GM23338 (cell line): ENCODE measurements at regions not wholly inside any gene's neighbourhood (a gene's known extent, or its start where the extent isn't known, plus 50 kb on each side); places are given as distances from the start of the nearest gene placed in this dataset.

Experiments used
- ATAC-seq: fragments of 200-7000 bp; cut with Tn5 transposase; 3 replicates; pipeline ENCODE4 v1.9.1; 2020
- DNase-seq: peaks from one replicate; pipeline ENCODE4 v3.0.0-alpha.2; 2015; ENCODE audit warnings: low spot score
- H2AFZ ChIP-seq: fragments of 200-600 bp; sonication (generic); 2 replicates; pipeline ENCODE4 v1.8.0; 2016; ENCODE audit warnings: antibody characterized with exemption, mild to moderate bottlenecking, moderate library complexity
- H3F3A ChIP-seq: fragments of 200-600 bp; sonication (generic); replicated peaks from 2 replicates; pipeline ENCODE4 v1.8.0; 2017; ENCODE audit warnings: antibody characterized with exemption, mixed run types, low read depth
- H3K27ac ChIP-seq: fragments of 200-600 bp; sonication (generic); 2 replicates; pipeline ENCODE4 v1.6.1; 2016; ENCODE audit warnings: low read depth
- H3K27me3 ChIP-seq: fragments of 200-600 bp; sonication (generic); 2 replicates; pipeline ENCODE4 v1.8.0; 2016; ENCODE audit warnings: mild to moderate bottlenecking, mixed run types, moderate library complexity; ENCODE audit not compliant: insufficient read depth
- H3K36me3 ChIP-seq: fragments of 200-600 bp; sonication (generic); 2 replicates; pipeline ENCODE4 v1.8.0; 2016; ENCODE audit warnings: mild to moderate bottlenecking; ENCODE audit not compliant: insufficient read depth
- H3K4me1 ChIP-seq: fragments of 200-600 bp; sonication (generic); 2 replicates; pipeline ENCODE4 v1.8.0; 2016; ENCODE audit warnings: mild to moderate bottlenecking, moderate library complexity; ENCODE audit not compliant: insufficient read depth
- H3K4me2 ChIP-seq: fragments of 200-600 bp; sonication (generic); 2 replicates; pipeline ENCODE4 v1.7.1; 2017; ENCODE audit warnings: mixed run types
- H3K4me3 ChIP-seq: fragments of 200-600 bp; sonication (generic); 2 replicates; pipeline ENCODE4 v1.6.1; 2016; ENCODE audit warnings: mixed run types
- H3K79me2 ChIP-seq: fragments of 200-600 bp; sonication (generic); replicated peaks from 2 replicates; pipeline ENCODE4 v1.8.0; 2017; ENCODE audit warnings: mild to moderate bottlenecking; ENCODE audit not compliant: insufficient read depth
- H3K9me2 ChIP-seq: fragments of 200-600 bp; sonication (generic); 2 replicates; pipeline ENCODE4 v1.8.0; 2017; ENCODE audit not compliant: insufficient read depth
- H4K20me1 ChIP-seq: fragments of 200-600 bp; sonication (generic); replicated peaks from 2 replicates; pipeline ENCODE4 v1.8.0; 2017; ENCODE audit warnings: mild to moderate bottlenecking; ENCODE audit not compliant: insufficient read depth
- H3K27ac Mint-ChIP-seq: 2 replicates; pipeline ENCODE4 v1.8.0; 2020; ENCODE audit warnings: inconsistent platforms, mild to moderate bottlenecking, moderate library complexity, mixed read lengths
- H3K27me3 Mint-ChIP-seq: 3 replicates; pipeline ENCODE4 v1.8.0; 2022; ENCODE audit warnings: low read depth, mild to moderate bottlenecking, moderate library complexity, mixed read lengths, inconsistent platforms; ENCODE audit not compliant: insufficient read depth, poor library complexity
- H3K36me3 Mint-ChIP-seq: 3 replicates; pipeline ENCODE4 v1.8.0; 2021; ENCODE audit warnings: low read depth, mild to moderate bottlenecking, inconsistent platforms, moderate library complexity, mixed read lengths
- H3K4me1 Mint-ChIP-seq: 3 replicates; pipeline ENCODE4 v1.8.0; 2020; ENCODE audit warnings: mild to moderate bottlenecking, inconsistent platforms, mixed read lengths
- H3K4me3 Mint-ChIP-seq: 3 replicates; pipeline ENCODE4 v1.8.0; 2021; ENCODE audit warnings: moderate library complexity, mild to moderate bottlenecking, inconsistent platforms, mixed read lengths
- H3K9me3 Mint-ChIP-seq: 3 replicates; pipeline ENCODE4 v1.8.0; 2020; ENCODE audit warnings: moderate library complexity, mild to moderate bottlenecking, inconsistent platforms, mixed read lengths
- CREB1 ChIP-seq: fragments of 250-450 bp; sonication (Bioruptor Pico); IDR thresholded peaks from 2 replicates; pipeline ENCODE4 v1.5.0; 2020; ENCODE audit warnings: low read depth, mild to moderate bottlenecking, moderate library complexity
- EZH2phosphoT487 ChIP-seq: fragments of 200-600 bp; sonication (generic); IDR thresholded peaks from one replicate; pipeline ENCODE4 v1.8.1; 2018; ENCODE audit warnings: antibody characterized with exemption; ENCODE audit not compliant: unreplicated experiment
- JUNB ChIP-seq: IDR thresholded peaks from one replicate; pipeline ENCODE4 v1.6.1; 2016; ENCODE audit warnings: antibody characterized with exemption; ENCODE audit not compliant: unreplicated experiment
- NANOG ChIP-seq: IDR thresholded peaks from 2 replicates; pipeline ENCODE4 v1.6.1; 2016; ENCODE audit warnings: antibody characterized with exemption, borderline replicate concordance
- POLR2AphosphoS5 ChIP-seq: IDR thresholded peaks from 2 replicates; pipeline ENCODE4 v1.6.1; 2016; ENCODE audit warnings: antibody characterized with exemption, low read depth
- STAT1 ChIP-seq: IDR thresholded peaks from one replicate; pipeline ENCODE4 v1.6.1; 2016; ENCODE audit warnings: antibody characterized with exemption; ENCODE audit not compliant: unreplicated experiment
- ZNF114 ChIP-seq: fragments of 250-450 bp; sonication (Bioruptor Pico); IDR thresholded peaks from 2 replicates; pipeline ENCODE4 v1.5.0; 2020; ENCODE audit warnings: mild to moderate bottlenecking, moderate library complexity
- ZNF331 ChIP-seq: fragments of 250-450 bp; sonication (Bioruptor Pico); IDR thresholded peaks from 2 replicates; pipeline ENCODE4 v1.5.0; 2020; ENCODE audit warnings: low read depth, mild to moderate bottlenecking, moderate library complexity
- ZNF462 ChIP-seq: fragments of 250-450 bp; sonication (Bioruptor Pico); IDR thresholded peaks from 2 replicates; pipeline ENCODE4 v1.5.0; 2020; ENCODE audit warnings: mild to moderate bottlenecking, moderate library complexity
- TF ChIP-seq, protein P1 (sequence below), 2 experiments: fragments of 200-600 bp in 1 of 2; sonication (generic) in 1 of 2; conservative IDR thresholded peaks; 2 replicates each; pipeline versions ENCODE4 v1.5.1 to v1.6.1; 2016 to 2017; ENCODE audit warnings: antibody characterized with exemption in 2 of 2, low read depth in 2 of 2, mild to moderate bottlenecking in 2 of 2, moderate library complexity in 1 of 2

DNA sequence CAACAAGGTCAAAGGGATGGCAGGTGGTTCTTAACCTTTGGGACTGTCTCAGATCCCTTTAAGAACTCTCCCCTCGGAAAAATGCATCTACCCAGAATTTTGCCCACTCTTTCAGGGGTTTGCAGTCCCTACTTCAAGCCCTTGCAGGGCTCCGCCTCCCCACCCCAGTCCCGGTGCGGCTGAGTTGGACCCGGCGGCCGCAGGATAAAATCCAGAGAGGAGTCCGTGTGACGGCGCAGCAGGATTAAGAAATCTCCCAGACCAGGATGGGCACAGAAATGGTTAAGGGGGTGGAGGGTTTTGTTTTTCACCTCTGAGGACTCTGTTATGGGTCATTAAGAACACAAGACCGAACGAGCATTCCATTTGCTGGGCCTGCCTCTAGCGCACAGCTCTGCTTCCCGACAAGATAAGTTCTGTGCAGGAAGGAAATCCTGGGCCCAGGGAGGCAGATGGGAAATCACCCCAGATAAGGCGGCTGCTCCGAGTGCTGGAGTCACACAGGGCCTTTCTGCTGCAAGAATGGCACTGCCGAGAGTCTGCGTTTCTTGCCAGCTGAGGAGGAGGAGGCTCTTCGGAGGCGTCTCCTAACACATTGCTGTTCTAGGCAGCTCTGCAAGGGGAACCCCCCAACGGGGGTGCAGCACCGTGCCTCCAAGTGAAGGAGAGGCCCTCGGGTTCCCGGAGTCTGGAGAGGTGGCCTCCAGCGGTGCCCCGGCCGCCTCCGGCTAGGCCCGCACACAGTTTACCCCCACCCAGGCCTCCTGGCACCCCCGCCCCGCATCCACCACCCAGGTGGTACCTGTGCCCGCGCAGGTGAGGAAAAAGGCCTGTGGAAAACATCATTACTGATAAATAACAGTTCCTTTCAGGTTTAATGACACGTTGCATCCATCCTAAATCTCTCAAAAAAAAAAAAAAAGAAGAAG, 277.6 kb downstream of the BCOR start:
- H3K9me3 Mint-ChIP-seq, result peaks cover 3% of the 10 kb centered on the region; the same call in 1 of the 3 replicates
- ATAC-seq (peak; percentile 3; the same call in 2 of the 3 replicates), DNase-seq (peak; percentile 36)
- H3K4me1 ChIP-seq, result peaks cover 37% of the 10 kb centered on the region
- no peak overlapping the region for H3K27ac ChIP-seq
- H3K27me3 Mint-ChIP-seq, result peaks cover 23% of the 10 kb centered on the region
- H3K27ac Mint-ChIP-seq, result no peak overlapping the region
- H3K4me3 Mint-ChIP-seq, result peak overlapping the region; percentile 65
- no peaks in the 10 kb centered on the region for H3F3A ChIP-seq
- no peak overlapping the region for H2AFZ ChIP-seq
- H3K9me2 ChIP-seq, result no peaks in the 10 kb centered on the region
- H3K27me3 ChIP-seq, result peaks cover 7% of the 10 kb centered on the region; the same call in 1 of the 2 replicates
- no peaks in the 10 kb centered on the region for H4K20me1 ChIP-seq
- H3K36me3 Mint-ChIP-seq, result no peaks in the 10 kb centered on the region; the same call in 2 of the 3 replicates
- H3K4me3 ChIP-seq, result peak overlapping the region; percentile 58
- H3K36me3 ChIP-seq, result no peaks in the 10 kb centered on the region
- H3K4me1 Mint-ChIP-seq, result peaks cover 61% of the 10 kb centered on the region
- TF ChIP-seq POLR2AphosphoS5 (0 out of 2 replicates have a peak, but pooled peaks have one; percentile 19), STAT1 (no peak)
- H3K79me2 ChIP-seq, result no peaks in the 10 kb centered on the region
- peak overlapping the region; percentile 75 for H3K4me2 ChIP-seq

GRCh38 chrX:39820938-39821708, 276.6 kb downstream of the BCOR start:
- H3K9me2 ChIP-seq, result no peaks in the 10 kb centered on the region
- H3K27me3 ChIP-seq, result peaks cover 7% of the 10 kb centered on the region; the same call in 1 of the 2 replicates
- Mint-ChIP-seq H3K27ac (no peak overlapping the region), H3K4me3 (peak overlapping the region; percentile 65; the same call in 2 of the 3 replicates), H3K27me3 (peaks cover 23% of the 10 kb centered on the region), H3K9me3 (peaks cover 3% of the 10 kb centered on the region; the same call in 1 of the 3 replicates), H3K4me1 (peaks cover 55% of the 10 kb centered on the region), H3K36me3 (no peaks in the 10 kb centered on the region; the same call in 2 of the 3 replicates)
- peaks cover 28% of the 10 kb centered on the region for H3K4me1 ChIP-seq
- no peaks in the 10 kb centered on the region for H4K20me1 ChIP-seq
- no peak overlapping the region; the same call in 1 of the 2 replicates for H3K27ac ChIP-seq
- no peaks in the 10 kb centered on the region for H3F3A ChIP-seq
- ATAC-seq (peak; percentile 34), DNase-seq (peak; percentile 53)
- no peaks in the 10 kb centered on the region for H3K79me2 ChIP-seq
- no peaks in the 10 kb centered on the region for H3K36me3 ChIP-seq
- H3K4me3 ChIP-seq, result peak overlapping the region; percentile 58
- no peak overlapping the region for H2AFZ ChIP-seq
- peak overlapping the region; percentile 75 for H3K4me2 ChIP-seq
- TF ChIP-seq NANOG (no peak), EZH2phosphoT487 (no peak), CREB1 (no peak), ZNF331 (CRISPR knock-in tag) (no peak), ZNF114 (no peak), ZNF462 (CRISPR knock-in tag) (no peak), JUNB (no peak), POLR2AphosphoS5 (no peak)
- TF ChIP-seq, protein P1, sequence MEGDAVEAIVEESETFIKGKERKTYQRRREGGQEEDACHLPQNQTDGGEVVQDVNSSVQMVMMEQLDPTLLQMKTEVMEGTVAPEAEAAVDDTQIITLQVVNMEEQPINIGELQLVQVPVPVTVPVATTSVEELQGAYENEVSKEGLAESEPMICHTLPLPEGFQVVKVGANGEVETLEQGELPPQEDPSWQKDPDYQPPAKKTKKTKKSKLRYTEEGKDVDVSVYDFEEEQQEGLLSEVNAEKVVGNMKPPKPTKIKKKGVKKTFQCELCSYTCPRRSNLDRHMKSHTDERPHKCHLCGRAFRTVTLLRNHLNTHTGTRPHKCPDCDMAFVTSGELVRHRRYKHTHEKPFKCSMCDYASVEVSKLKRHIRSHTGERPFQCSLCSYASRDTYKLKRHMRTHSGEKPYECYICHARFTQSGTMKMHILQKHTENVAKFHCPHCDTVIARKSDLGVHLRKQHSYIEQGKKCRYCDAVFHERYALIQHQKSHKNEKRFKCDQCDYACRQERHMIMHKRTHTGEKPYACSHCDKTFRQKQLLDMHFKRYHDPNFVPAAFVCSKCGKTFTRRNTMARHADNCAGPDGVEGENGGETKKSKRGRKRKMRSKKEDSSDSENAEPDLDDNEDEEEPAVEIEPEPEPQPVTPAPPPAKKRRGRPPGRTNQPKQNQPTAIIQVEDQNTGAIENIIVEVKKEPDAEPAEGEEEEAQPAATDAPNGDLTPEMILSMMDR (conservative IDR thresholded peaks at IDR 0.05; ENCODE audit: low read depth in 2 of 2), result no peak
